Neural progenitor cell (in vitro differentiated cells): ENCODE measurements at regions not wholly inside any gene's neighbourhood (a gene's known extent, or its start where the extent isn't known, plus 50 kb on each side); places are given as distances from the start of the nearest gene placed in this dataset.

Experiments used
- DNase-seq: peaks from one replicate; pipeline ENCODE4 v3.0.0-alpha.2; 2016; ENCODE audit warnings: low spot score
- H2AFZ ChIP-seq: fragments of 200-600 bp; sonication (generic); replicated peaks from 2 replicates; pipeline ENCODE4 v1.6.1; 2016; ENCODE audit warnings: antibody characterized with exemption
- H3F3A ChIP-seq: fragments of 200-600 bp; sonication (generic); 2 replicates; pipeline ENCODE4 v1.6.1; 2016; ENCODE audit warnings: antibody characterized with exemption, low read depth
- H3K27ac ChIP-seq: fragments of 200-600 bp; sonication (generic); 2 replicates; pipeline ENCODE4 v1.5.1; 2016; ENCODE audit warnings: mild to moderate bottlenecking
- H3K27me3 ChIP-seq: fragments of 200-600 bp; sonication (generic); 2 replicates; pipeline ENCODE4 v1.6.1; 2016; ENCODE audit warnings: mild to moderate bottlenecking, moderate library complexity
- H3K36me3 ChIP-seq: fragments of 200-600 bp; sonication (generic); 2 replicates; pipeline ENCODE4 v1.5.1; 2016
- H3K4me1 ChIP-seq: fragments of 200-600 bp; sonication (generic); 2 replicates; pipeline ENCODE4 v1.6.1; 2016; ENCODE audit warnings: mixed run types
- H3K4me2 ChIP-seq: fragments of 200-600 bp; sonication (generic); 2 replicates; pipeline ENCODE4 v1.6.1; 2016
- H3K4me3 ChIP-seq: fragments of 200-600 bp; sonication (generic); 2 replicates; pipeline ENCODE4 v1.5.1; 2016
- H3K79me2 ChIP-seq: fragments of 200-600 bp; sonication (generic); 2 replicates; pipeline ENCODE4 v1.6.1; 2016; ENCODE audit warnings: low read depth
- H3K9ac ChIP-seq: fragments of 200-600 bp; sonication (generic); 2 replicates; pipeline ENCODE4 v1.6.1; 2016
- H3K9me3 ChIP-seq: fragments of 200-600 bp; sonication (generic); 2 replicates; pipeline ENCODE4 v1.5.1; 2016; ENCODE audit warnings: low read depth
- H4K20me1 ChIP-seq: fragments of 200-600 bp; sonication (generic); 2 replicates; pipeline ENCODE4 v1.6.1; 2016; ENCODE audit warnings: low read depth
- H3K27ac Mint-ChIP-seq: 3 replicates; pipeline ENCODE4 v1.8.0; 2021; ENCODE audit warnings: mixed read lengths
- H3K27me3 Mint-ChIP-seq: 2 replicates; pipeline ENCODE4 v1.8.0; 2022; ENCODE audit warnings: low read depth, mild to moderate bottlenecking, inconsistent platforms, moderate library complexity, mixed read lengths; ENCODE audit not compliant: insufficient read depth
- H3K36me3 Mint-ChIP-seq: 3 replicates; pipeline ENCODE4 v1.8.0; 2021; ENCODE audit warnings: mixed read lengths
- H3K4me1 Mint-ChIP-seq: 3 replicates; pipeline ENCODE4 v1.8.0; 2021; ENCODE audit warnings: mixed read lengths
- H3K4me3 Mint-ChIP-seq: 3 replicates; pipeline ENCODE4 v1.8.0; 2021; ENCODE audit warnings: mild to moderate bottlenecking, moderate library complexity, mixed read lengths
- H3K9me3 Mint-ChIP-seq: 3 replicates; pipeline ENCODE4 v1.8.0; 2020; ENCODE audit warnings: mixed read lengths
- EZH2 ChIP-seq: fragments of 200-600 bp; sonication (generic); IDR thresholded peaks from 2 replicates; pipeline ENCODE4 v1.6.1; 2017; ENCODE audit warnings: antibody characterized with exemption, mild to moderate bottlenecking, moderate library complexity
- EZH2phosphoT487 ChIP-seq: fragments of 200-600 bp; sonication (generic); IDR thresholded peaks from 2 replicates; pipeline ENCODE4 v1.6.1; 2017; ENCODE audit warnings: antibody characterized with exemption
- TF ChIP-seq, protein P1 (sequence below): fragments of 200-600 bp; sonication (generic); IDR thresholded peaks from 2 replicates; pipeline ENCODE4 v1.5.1; 2017; ENCODE audit warnings: antibody characterized with exemption, mild to moderate bottlenecking

DNA sequence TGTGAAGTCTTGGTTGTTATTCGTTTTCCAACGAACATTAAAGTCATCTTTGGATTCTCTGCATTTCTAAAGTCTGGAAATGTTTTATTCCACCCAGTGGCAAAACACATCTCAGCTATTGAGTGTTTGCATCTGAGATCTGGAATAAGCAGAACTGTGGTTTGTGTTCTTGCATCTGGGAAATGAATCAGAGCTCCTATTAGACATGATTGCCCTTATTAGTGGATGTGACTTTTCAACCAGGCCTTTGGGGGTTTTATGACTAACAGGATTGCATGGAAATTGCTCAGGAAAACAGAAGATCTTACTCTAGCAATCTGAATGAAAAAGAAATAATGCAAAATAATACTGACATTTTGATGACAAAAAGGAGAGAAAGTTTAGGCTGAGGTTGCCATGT is 488.8 kb downstream of the IRS2 start:
- H3K79me2 ChIP-seq, result no peaks in the 10 kb centered on the region
- peaks cover 8% of the 10 kb centered on the region for H3K9me3 Mint-ChIP-seq
- H3K4me1 ChIP-seq, result no peaks in the 10 kb centered on the region
- no peak for DNase-seq
- H3K4me3 ChIP-seq, result no peak overlapping the region
- H3K27me3 ChIP-seq, result no peaks in the 10 kb centered on the region
- no peak overlapping the region for H2AFZ ChIP-seq
- H3F3A ChIP-seq, result no peaks in the 10 kb centered on the region
- no peak overlapping the region for H3K4me3 Mint-ChIP-seq
- TF ChIP-seq EZH2, result no peak
- no peak for TF ChIP-seq EZH2phosphoT487
- no peaks in the 10 kb centered on the region for H4K20me1 ChIP-seq
- H3K36me3 ChIP-seq, result no peaks in the 10 kb centered on the region
- H3K4me1 Mint-ChIP-seq, result no peaks in the 10 kb centered on the region
- peaks cover 4% of the 10 kb centered on the region for H3K36me3 Mint-ChIP-seq
- H3K4me2 ChIP-seq, result no peak overlapping the region
- no peaks in the 10 kb centered on the region for H3K27me3 Mint-ChIP-seq
- no peak overlapping the region for H3K27ac Mint-ChIP-seq
- H3K9ac ChIP-seq, result no peak overlapping the region
- no peaks in the 10 kb centered on the region for H3K9me3 ChIP-seq
- no peak overlapping the region for H3K27ac ChIP-seq

DNA sequence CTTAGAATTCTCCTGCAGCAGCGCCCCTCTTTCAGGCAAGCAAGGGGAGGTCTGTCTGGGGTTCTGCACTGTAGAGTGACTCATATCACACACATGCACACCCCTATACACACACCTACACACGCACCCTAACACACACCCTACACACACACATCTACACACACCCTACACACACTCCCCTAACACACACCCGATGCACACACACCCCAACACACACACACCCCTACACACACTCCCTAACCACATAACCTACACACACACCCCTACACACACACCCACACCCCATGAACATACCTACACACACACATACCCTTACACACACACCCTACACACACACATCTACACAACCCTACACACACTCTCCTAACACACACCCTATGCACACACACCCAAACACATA is 493.2 kb downstream of the IRS2 start:
- no peaks in the 10 kb centered on the region for H4K20me1 ChIP-seq

DNA sequence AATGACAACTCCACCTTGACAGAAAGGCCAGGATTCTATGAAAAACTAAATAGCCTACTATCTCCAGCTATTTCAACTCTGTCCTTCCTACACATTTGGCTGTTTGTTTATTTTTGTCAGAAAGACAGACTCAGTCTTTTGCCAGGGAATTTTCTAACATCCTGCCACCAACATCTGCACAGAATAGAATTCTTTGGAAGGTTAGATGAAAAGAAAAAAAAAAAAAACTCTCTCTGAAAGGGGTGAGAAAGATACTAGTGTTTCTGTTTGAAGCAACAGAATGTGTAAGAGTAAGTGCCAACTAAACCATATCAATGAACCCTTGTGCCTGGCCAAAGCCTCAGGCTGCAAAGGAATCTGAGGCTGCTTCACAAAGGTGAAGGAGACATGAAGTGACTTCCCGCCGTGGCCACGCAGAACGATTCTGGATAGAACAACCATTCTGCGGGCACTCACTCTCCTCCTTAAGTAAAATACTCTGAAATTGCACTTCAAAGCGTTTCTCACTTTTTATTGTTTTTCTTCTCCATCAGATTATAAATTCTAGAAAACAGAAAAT is 498.2 kb downstream of the IRS2 start:
- Histone ChIP-seq H3F3A (no peaks in the 10 kb centered on the region), H3K9me3 (no peaks in the 10 kb centered on the region), H4K20me1 (no peaks in the 10 kb centered on the region), H3K9ac (no peak overlapping the region), H3K36me3 (no peaks in the 10 kb centered on the region), H3K27me3 (no peaks in the 10 kb centered on the region), H3K27ac (no peak overlapping the region), H3K79me2 (no peaks in the 10 kb centered on the region), H3K4me1 (peaks cover 15% of the 10 kb centered on the region), H3K4me3 (no peak overlapping the region), H2AFZ (peak overlapping the region; percentile 31), H3K4me2 (no peak overlapping the region)
- no peak for TF ChIP-seq EZH2
- TF ChIP-seq, protein P1, sequence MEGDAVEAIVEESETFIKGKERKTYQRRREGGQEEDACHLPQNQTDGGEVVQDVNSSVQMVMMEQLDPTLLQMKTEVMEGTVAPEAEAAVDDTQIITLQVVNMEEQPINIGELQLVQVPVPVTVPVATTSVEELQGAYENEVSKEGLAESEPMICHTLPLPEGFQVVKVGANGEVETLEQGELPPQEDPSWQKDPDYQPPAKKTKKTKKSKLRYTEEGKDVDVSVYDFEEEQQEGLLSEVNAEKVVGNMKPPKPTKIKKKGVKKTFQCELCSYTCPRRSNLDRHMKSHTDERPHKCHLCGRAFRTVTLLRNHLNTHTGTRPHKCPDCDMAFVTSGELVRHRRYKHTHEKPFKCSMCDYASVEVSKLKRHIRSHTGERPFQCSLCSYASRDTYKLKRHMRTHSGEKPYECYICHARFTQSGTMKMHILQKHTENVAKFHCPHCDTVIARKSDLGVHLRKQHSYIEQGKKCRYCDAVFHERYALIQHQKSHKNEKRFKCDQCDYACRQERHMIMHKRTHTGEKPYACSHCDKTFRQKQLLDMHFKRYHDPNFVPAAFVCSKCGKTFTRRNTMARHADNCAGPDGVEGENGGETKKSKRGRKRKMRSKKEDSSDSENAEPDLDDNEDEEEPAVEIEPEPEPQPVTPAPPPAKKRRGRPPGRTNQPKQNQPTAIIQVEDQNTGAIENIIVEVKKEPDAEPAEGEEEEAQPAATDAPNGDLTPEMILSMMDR, result no peak
- Mint-ChIP-seq H3K4me3 (no peak overlapping the region), H3K27me3 (peaks cover 3% of the 10 kb centered on the region), H3K27ac (no peak overlapping the region), H3K9me3 (no peaks in the 10 kb centered on the region), H3K36me3 (no peaks in the 10 kb centered on the region), H3K4me1 (peaks cover 3% of the 10 kb centered on the region)
- no peak for DNase-seq

More for the DNA sequence above, 493.2 kb downstream of the IRS2 start:
- Mint-ChIP-seq H3K4me3 (no peak overlapping the region), H3K4me1 (peaks cover under 1% of the 10 kb centered on the region), H3K36me3 (peaks cover 4% of the 10 kb centered on the region), H3K27me3 (no peaks in the 10 kb centered on the region), H3K27ac (no peak overlapping the region), H3K9me3 (peaks cover 8% of the 10 kb centered on the region)
- Histone ChIP-seq H3K4me3 (no peak overlapping the region), H3K27me3 (no peaks in the 10 kb centered on the region), H3K4me1 (peaks cover 1% of the 10 kb centered on the region), H3K36me3 (no peaks in the 10 kb centered on the region), H3K4me2 (no peak overlapping the region), H3K9ac (no peak overlapping the region), H3K9me3 (no peaks in the 10 kb centered on the region), H3K79me2 (no peaks in the 10 kb centered on the region), H2AFZ (no peak overlapping the region), H3K27ac (no peak overlapping the region), H3F3A (no peaks in the 10 kb centered on the region)
- DNase-seq, result no peak
- TF ChIP-seq, protein P1, result no peak
- TF ChIP-seq EZH2phosphoT487, result no peak
- no peak for TF ChIP-seq EZH2

DNA sequence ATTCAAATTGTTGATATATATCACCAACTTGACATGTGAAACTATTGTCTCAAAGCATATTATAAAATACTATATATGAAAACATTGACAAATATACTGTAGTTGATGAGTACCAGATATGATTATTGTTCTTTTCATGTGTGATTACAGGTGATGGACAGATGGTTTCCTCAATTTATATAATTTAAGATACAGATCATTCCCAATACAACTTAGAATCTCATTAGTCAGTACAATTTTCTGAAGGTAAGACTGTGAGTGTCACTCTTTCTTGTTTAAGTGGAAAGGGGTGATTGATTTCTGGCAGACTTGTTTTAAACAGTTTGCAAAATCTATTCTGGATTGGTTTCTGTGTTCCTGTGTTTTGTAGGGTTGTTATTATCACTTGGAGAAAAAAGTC is 498.8 kb downstream of the IRS2 start:
- no peaks in the 10 kb centered on the region for H3K36me3 ChIP-seq
- H3F3A ChIP-seq, result no peaks in the 10 kb centered on the region
- H3K27ac ChIP-seq, result no peak overlapping the region
- Mint-ChIP-seq H3K4me1 (peaks cover 3% of the 10 kb centered on the region), H3K9me3 (no peaks in the 10 kb centered on the region), H3K27me3 (peaks cover 3% of the 10 kb centered on the region), H3K36me3 (no peaks in the 10 kb centered on the region), H3K27ac (no peak overlapping the region), H3K4me3 (no peak overlapping the region)
- no peak overlapping the region for H3K9ac ChIP-seq
- H3K79me2 ChIP-seq, result no peaks in the 10 kb centered on the region
- H3K4me1 ChIP-seq, result peaks cover 15% of the 10 kb centered on the region
- no peaks in the 10 kb centered on the region for H4K20me1 ChIP-seq
- H3K4me2 ChIP-seq, result no peak overlapping the region
- H3K4me3 ChIP-seq, result no peak overlapping the region
- no peak for DNase-seq
- peak overlapping the region; percentile 31 for H2AFZ ChIP-seq
- TF ChIP-seq EZH2phosphoT487, result no peak
- no peak for TF ChIP-seq EZH2
- TF ChIP-seq, protein P1, result no peak
- no peaks in the 10 kb centered on the region for H3K27me3 ChIP-seq
- H3K9me3 ChIP-seq, result no peaks in the 10 kb centered on the region
